DND-41 (cell line): ENCODE measurements at regions not wholly inside any gene's neighbourhood (a gene's known extent, or its start where the extent isn't known, plus 50 kb on each side); places are given as distances from the start of the nearest gene placed in this dataset.

Experiments
- EZH2 ChIP-seq: IDR thresholded peaks from 3 replicates; pipeline ENCODE4 v1.6.1; 2012; ENCODE audit warnings: borderline replicate concordance, low read depth, mild to moderate bottlenecking, moderate library complexity, low read length, inconsistent platforms; ENCODE audit not compliant: severe bottlenecking
- TF ChIP-seq, protein P1 (sequence below): IDR thresholded peaks from 2 replicates; pipeline ENCODE4 v1.5.1; 2012; ENCODE audit warnings: borderline replicate concordance, low read length, moderate library complexity, mild to moderate bottlenecking; ENCODE audit not compliant: poor library complexity, severe bottlenecking; ENCODE audit errors: extremely low read depth

DNA sequence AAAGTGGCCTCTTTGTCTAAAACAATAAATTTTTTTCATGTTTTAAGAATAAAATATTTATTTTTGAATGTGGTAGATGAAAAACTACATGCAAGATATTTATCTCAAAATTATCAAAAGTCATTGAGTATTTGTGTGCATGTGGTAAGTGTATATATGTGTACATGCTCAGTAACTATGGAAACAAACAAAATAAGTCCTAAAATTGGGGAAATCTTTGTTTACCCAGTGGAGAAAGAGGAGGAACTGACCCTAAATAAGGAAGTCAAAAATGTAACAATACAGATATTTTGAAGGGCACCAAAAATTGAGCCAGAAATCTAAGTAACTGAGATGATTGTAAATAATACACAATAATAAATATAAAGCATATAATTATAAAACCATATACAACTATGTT is 639.2 kb downstream of the MAFB start:
- TF ChIP-seq, protein P1, sequence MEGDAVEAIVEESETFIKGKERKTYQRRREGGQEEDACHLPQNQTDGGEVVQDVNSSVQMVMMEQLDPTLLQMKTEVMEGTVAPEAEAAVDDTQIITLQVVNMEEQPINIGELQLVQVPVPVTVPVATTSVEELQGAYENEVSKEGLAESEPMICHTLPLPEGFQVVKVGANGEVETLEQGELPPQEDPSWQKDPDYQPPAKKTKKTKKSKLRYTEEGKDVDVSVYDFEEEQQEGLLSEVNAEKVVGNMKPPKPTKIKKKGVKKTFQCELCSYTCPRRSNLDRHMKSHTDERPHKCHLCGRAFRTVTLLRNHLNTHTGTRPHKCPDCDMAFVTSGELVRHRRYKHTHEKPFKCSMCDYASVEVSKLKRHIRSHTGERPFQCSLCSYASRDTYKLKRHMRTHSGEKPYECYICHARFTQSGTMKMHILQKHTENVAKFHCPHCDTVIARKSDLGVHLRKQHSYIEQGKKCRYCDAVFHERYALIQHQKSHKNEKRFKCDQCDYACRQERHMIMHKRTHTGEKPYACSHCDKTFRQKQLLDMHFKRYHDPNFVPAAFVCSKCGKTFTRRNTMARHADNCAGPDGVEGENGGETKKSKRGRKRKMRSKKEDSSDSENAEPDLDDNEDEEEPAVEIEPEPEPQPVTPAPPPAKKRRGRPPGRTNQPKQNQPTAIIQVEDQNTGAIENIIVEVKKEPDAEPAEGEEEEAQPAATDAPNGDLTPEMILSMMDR = no peak
- no peak for TF ChIP-seq EZH2
